Neutrophil (primary cell): ENCODE measurements at regions not wholly inside any gene's neighbourhood (a gene's known extent, or its start where the extent isn't known, plus 50 kb on each side); places are given as distances from the start of the nearest gene placed in this dataset.

Experiments
- H3K27ac ChIP-seq: fragments of 200-600 bp; sonication (generic); 2 replicates; pipeline ENCODE4 v1.5.1; 2016; ENCODE audit warnings: mild to moderate bottlenecking, moderate library complexity
- H3K27me3 ChIP-seq: fragments of 200-600 bp; sonication (generic); 2 replicates; pipeline ENCODE4 v1.6.0; 2016; ENCODE audit warnings: mild to moderate bottlenecking
- H3K36me3 ChIP-seq: fragments of 200-600 bp; sonication (generic); 2 replicates; pipeline ENCODE4 v1.5.1; 2017
- H3K4me1 ChIP-seq, 2 experiments: fragments of 200-600 bp in 1 of 2; sonication (generic) in 1 of 2; 1 replicate in 1 of 2; 2 replicates in 1 of 2; pipeline versions ENCODE4 v1.5.1 to v1.6.1; 2013 to 2016; ENCODE audit warnings: low read depth in 1 of 2, low read length in 1 of 2, mild to moderate bottlenecking in 1 of 2, moderate library complexity in 1 of 2; ENCODE audit not compliant: control insufficient read depth in 1 of 2, insufficient read depth in 1 of 2
- H3K4me3 ChIP-seq, 2 experiments: fragments of 200-600 bp in 1 of 2; sonication (generic) in 1 of 2; 1 replicate in 1 of 2; 2 replicates in 1 of 2; pipeline ENCODE4 v1.5.1; 2013 to 2016; ENCODE audit warnings: low read depth in 1 of 2, low read length in 1 of 2, mild to moderate bottlenecking in 1 of 2, moderate library complexity in 1 of 2
- H3K9me3 ChIP-seq: fragments of 200-600 bp; sonication (generic); 2 replicates; pipeline ENCODE4 v1.5.1; 2016
- TF ChIP-seq, protein P1 (sequence below): fragments of 200-600 bp; sonication (generic); IDR thresholded peaks from 2 replicates; pipeline ENCODE4 v1.5.1; 2016; ENCODE audit warnings: antibody characterized with exemption

DNA sequence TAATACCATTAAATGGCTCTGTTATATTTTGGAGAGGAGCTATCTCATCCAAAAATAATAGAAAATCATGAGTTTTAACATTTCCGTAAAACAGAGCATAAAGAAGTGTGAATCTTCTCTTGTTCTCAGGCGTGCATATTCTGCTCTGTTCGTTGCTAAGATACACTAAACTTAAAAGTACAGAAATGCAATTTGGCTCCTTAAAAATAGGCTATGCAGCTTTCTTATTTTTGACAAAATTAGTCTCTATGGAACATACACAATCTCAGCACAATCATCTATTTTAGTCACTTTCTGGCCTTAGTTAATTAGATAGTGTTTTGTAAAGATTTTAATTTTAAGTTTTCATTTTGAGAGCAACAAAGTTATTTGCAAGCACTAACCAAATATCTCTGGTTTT, 79.0 kb upstream of the USP25 start:
- Histone ChIP-seq H3K27me3 (no peaks in the 10 kb centered on the region), H3K9me3 (no peaks in the 10 kb centered on the region), H3K4me1 (no peaks in the 10 kb centered on the region), H3K4me3 (no peak overlapping the region), H3K27ac (no peak overlapping the region), H3K36me3 (no peaks in the 10 kb centered on the region)
- TF ChIP-seq, protein P1, sequence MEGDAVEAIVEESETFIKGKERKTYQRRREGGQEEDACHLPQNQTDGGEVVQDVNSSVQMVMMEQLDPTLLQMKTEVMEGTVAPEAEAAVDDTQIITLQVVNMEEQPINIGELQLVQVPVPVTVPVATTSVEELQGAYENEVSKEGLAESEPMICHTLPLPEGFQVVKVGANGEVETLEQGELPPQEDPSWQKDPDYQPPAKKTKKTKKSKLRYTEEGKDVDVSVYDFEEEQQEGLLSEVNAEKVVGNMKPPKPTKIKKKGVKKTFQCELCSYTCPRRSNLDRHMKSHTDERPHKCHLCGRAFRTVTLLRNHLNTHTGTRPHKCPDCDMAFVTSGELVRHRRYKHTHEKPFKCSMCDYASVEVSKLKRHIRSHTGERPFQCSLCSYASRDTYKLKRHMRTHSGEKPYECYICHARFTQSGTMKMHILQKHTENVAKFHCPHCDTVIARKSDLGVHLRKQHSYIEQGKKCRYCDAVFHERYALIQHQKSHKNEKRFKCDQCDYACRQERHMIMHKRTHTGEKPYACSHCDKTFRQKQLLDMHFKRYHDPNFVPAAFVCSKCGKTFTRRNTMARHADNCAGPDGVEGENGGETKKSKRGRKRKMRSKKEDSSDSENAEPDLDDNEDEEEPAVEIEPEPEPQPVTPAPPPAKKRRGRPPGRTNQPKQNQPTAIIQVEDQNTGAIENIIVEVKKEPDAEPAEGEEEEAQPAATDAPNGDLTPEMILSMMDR, result no peak

DNA sequence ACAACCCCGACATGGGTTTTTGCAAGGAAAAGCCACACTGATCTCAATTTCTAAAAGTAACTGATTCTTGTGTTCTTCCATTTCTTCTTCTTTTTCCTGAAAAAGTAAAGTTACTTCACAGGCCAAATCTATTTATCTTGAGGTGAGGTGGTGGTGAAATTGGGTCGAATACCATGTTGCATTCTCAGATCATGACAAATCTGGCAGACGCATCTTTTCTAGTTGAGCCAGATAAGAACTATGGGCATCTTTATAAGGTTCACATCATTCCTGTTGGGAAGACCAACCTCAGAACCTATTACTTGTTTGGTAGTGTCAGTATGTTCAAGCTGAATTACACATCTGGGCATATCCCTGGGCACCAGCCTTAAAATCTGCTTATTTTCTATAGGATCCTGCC, 78.6 kb upstream of the USP25 start:
- Histone ChIP-seq H3K27me3 (no peaks in the 10 kb centered on the region), H3K4me3 (no peak overlapping the region), H3K9me3 (no peaks in the 10 kb centered on the region), H3K36me3 (no peaks in the 10 kb centered on the region), H3K27ac (no peak overlapping the region), H3K4me1 (no peaks in the 10 kb centered on the region)
- TF ChIP-seq, protein P1, result no peak

DNA sequence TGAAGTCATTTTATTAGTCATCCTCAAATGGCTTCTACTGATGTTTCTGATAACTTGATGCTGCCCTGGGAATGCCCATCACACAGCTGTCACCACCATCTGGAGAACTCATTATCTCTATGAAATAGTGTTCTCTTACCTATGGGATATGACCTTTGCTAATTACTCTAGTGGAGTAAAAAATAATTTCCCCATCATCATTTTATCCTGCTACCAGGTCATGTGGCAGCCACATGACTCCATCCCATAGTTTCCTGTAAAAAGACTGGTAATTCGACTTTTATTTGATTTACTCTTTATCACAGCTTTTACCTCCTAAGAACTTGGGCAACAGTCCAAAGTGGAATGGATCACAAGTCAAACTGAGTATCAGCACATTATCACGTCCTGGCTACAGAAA, 76.1 kb upstream of the USP25 start:
- H3K27ac ChIP-seq, result no peak overlapping the region
- TF ChIP-seq, protein P1, result no peak

DNA sequence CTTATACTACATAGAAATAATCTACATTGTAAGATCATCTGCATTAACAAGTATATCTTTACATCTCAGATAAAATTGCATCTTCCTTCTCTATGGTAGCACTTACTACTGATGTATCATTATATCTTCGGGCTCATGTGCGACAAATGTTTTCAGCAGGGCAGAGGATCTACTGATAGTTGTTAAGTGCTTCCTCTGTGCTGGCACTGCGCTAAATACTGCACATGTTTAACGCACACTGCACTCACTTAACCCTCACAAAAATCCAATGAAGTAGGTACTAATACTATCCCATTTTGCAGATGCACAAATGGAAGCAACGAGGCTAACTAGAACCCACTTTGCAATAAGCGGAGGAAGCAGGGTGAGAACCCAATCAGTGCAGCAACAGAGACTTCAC, 75.6 kb upstream of the USP25 start:
- Histone ChIP-seq H3K4me3 (no peak overlapping the region), H3K4me1 (no peaks in the 10 kb centered on the region), H3K36me3 (no peaks in the 10 kb centered on the region), H3K9me3 (no peaks in the 10 kb centered on the region), H3K27ac (no peak overlapping the region), H3K27me3 (no peaks in the 10 kb centered on the region)
- TF ChIP-seq, protein P1, result no peak

More for the DNA sequence above, 76.1 kb upstream of the USP25 start:
- Histone ChIP-seq H3K27me3 (no peaks in the 10 kb centered on the region), H3K9me3 (no peaks in the 10 kb centered on the region), H3K4me1 (no peaks in the 10 kb centered on the region), H3K36me3 (no peaks in the 10 kb centered on the region), H3K4me3 (no peak overlapping the region)

DNA sequence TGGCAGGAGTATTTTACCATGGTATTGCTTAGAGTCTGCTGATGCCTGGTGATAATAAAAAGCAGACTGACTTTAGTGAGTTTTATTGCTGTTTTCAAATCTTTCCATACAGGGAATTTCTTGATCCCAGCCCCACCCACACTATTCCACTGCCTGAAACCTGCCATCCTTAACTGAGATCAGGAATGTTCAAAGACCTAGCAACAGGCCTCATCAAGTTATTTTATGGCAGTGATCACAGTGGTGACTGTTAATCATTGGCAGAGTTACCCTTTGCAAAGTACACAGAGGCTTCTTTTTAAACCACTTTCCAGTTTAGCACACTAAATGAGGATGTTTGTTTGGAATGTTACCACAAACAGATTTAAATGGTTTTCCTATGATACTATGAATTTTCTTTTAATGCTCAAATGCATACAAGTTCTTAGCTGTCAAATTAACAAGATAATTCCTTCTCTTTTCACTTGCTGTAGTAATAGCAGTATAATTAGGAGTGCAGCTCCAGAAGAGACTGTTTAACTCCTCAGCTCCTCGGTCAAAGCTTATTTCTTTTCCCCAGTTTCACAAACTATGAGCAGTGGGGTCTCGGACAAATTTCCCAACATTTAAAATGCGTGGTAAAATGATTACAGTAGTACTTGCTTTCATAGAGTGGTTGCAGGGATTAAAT, 69.9 kb upstream of the USP25 start:
- no peaks in the 10 kb centered on the region for H3K27me3 ChIP-seq
- H3K9me3 ChIP-seq, result no peaks in the 10 kb centered on the region
- no peaks in the 10 kb centered on the region for H3K36me3 ChIP-seq
- no peaks in the 10 kb centered on the region for H3K4me1 ChIP-seq
- H3K4me3 ChIP-seq, result no peak overlapping the region
- no peak overlapping the region for H3K27ac ChIP-seq
- TF ChIP-seq, protein P1, result no peak
